ENCODE measurements at regions not wholly inside any gene's neighbourhood (a gene's known extent, or its start where the extent isn't known, plus 50 kb on each side); places are given as distances from the start of the nearest gene placed in this dataset.

GRCh38 chr6:92459606-92460005 lies 959.8 kb downstream of the EPHA7 start:
- no peaks in the 10 kb centered on the region for H4K20me1 ChIP-seq (ENCODE audit: insufficient read depth, low read length)
- no peaks in the 10 kb centered on the region for H3K36me3 ChIP-seq (replicated peaks; ENCODE audit: low read depth, low read length)
- H3K79me2 ChIP-seq (ENCODE audit: low read length) = no peaks in the 10 kb centered on the region
- no peak overlapping the region for H3K4me2 ChIP-seq (ENCODE audit: low read length)
- H3K27ac ChIP-seq (ENCODE audit: low read length) = no peak overlapping the region
- no peak overlapping the region for H3K4me3 ChIP-seq (ENCODE audit: low read length)
- TF ChIP-seq CTCF (IDR thresholded peaks at IDR 0.05; ENCODE audit: low read depth, low read length) (no peak), EZH2phosphoT487 (IDR thresholded peaks at IDR 0.05; ENCODE audit: low read depth) (no peak)
- H3K9ac ChIP-seq (ENCODE audit: low read length) = no peak overlapping the region
- no peaks in the 10 kb centered on the region for H3K27me3 ChIP-seq (ENCODE audit: low read depth, low read length)
- no peaks in the 10 kb centered on the region for H3K4me1 ChIP-seq (ENCODE audit: low read length)
- no peak overlapping the region for H2AFZ ChIP-seq (ENCODE audit: low read depth, low read length)
- no peaks in the 10 kb centered on the region for H3K9me3 ChIP-seq (ENCODE audit: insufficient read depth, low read length)

GRCh38 chr6:92446052-92446451 lies 973.3 kb downstream of the EPHA7 start:
- H2AFZ ChIP-seq (ENCODE audit: low read depth, low read length) = no peak overlapping the region
- H3K9me3 ChIP-seq (ENCODE audit: insufficient read depth, low read length) = no peaks in the 10 kb centered on the region
- H3K4me3 ChIP-seq (ENCODE audit: low read length) = no peak overlapping the region
- H3K9ac ChIP-seq (ENCODE audit: low read length) = no peak overlapping the region
- no peaks in the 10 kb centered on the region for H3K4me1 ChIP-seq (ENCODE audit: low read length)
- no peaks in the 10 kb centered on the region for H3K27me3 ChIP-seq (ENCODE audit: low read depth, low read length)
- H3K36me3 ChIP-seq (replicated peaks; ENCODE audit: low read depth, low read length) = no peaks in the 10 kb centered on the region
- TF ChIP-seq CTCF (IDR thresholded peaks at IDR 0.05; ENCODE audit: low read depth, low read length) (no peak), EZH2phosphoT487 (IDR thresholded peaks at IDR 0.05; ENCODE audit: low read depth) (no peak)
- no peaks in the 10 kb centered on the region for H3K79me2 ChIP-seq (ENCODE audit: low read length)
- no peaks in the 10 kb centered on the region for H4K20me1 ChIP-seq (ENCODE audit: insufficient read depth, low read length)
- H3K27ac ChIP-seq (ENCODE audit: low read length) = no peak overlapping the region
- no peak overlapping the region for H3K4me2 ChIP-seq (ENCODE audit: low read length)

- H3K36me3 ChIP-seq (replicated peaks; ENCODE audit: low read depth, low read length) = no peaks in the 10 kb centered on the region
- no peak overlapping the region for H3K4me2 ChIP-seq (ENCODE audit: low read length)
- no peaks in the 10 kb centered on the region for H3K4me1 ChIP-seq (ENCODE audit: low read length)
- H3K9ac ChIP-seq (ENCODE audit: low read length) = no peak overlapping the region
- no peaks in the 10 kb centered on the region for H3K9me3 ChIP-seq (ENCODE audit: insufficient read depth, low read length)
- no peaks in the 10 kb centered on the region for H4K20me1 ChIP-seq (ENCODE audit: insufficient read depth, low read length)
- H3K27ac ChIP-seq (ENCODE audit: low read length) = no peak overlapping the region
- H3K4me3 ChIP-seq (ENCODE audit: low read length) = no peak overlapping the region
- TF ChIP-seq EZH2phosphoT487 (IDR thresholded peaks at IDR 0.05; ENCODE audit: low read depth) = no peak
- TF ChIP-seq CTCF (IDR thresholded peaks at IDR 0.05; ENCODE audit: low read depth, low read length) = no peak
- no peaks in the 10 kb centered on the region for H3K79me2 ChIP-seq (ENCODE audit: low read length)
- H3K27me3 ChIP-seq (ENCODE audit: low read depth, low read length) = no peaks in the 10 kb centered on the region
- no peak overlapping the region for H2AFZ ChIP-seq (ENCODE audit: low read depth, low read length)
Measured at GRCh38 chr6:92433911-92434310, 985.4 kb downstream of the EPHA7 start.

GRCh38 chr6:92431502-92431901 lies 987.9 kb downstream of the EPHA7 start:
- H3K79me2 ChIP-seq (ENCODE audit: low read length) = no peaks in the 10 kb centered on the region
- TF ChIP-seq CTCF (IDR thresholded peaks at IDR 0.05; ENCODE audit: low read depth, low read length) (no peak), EZH2phosphoT487 (IDR thresholded peaks at IDR 0.05; ENCODE audit: low read depth) (no peak)
- H3K36me3 ChIP-seq (replicated peaks; ENCODE audit: low read depth, low read length) = no peaks in the 10 kb centered on the region
- no peak overlapping the region for H3K4me2 ChIP-seq (ENCODE audit: low read length)
- H3K27me3 ChIP-seq (ENCODE audit: low read depth, low read length) = no peaks in the 10 kb centered on the region
- H3K9ac ChIP-seq (ENCODE audit: low read length) = no peak overlapping the region
- H3K9me3 ChIP-seq (ENCODE audit: insufficient read depth, low read length) = no peaks in the 10 kb centered on the region
- H3K4me3 ChIP-seq (ENCODE audit: low read length) = no peak overlapping the region
- H3K27ac ChIP-seq (ENCODE audit: low read length) = no peak overlapping the region
- H3K4me1 ChIP-seq (ENCODE audit: low read length) = no peaks in the 10 kb centered on the region
- H4K20me1 ChIP-seq (ENCODE audit: insufficient read depth, low read length) = no peaks in the 10 kb centered on the region
- no peak overlapping the region for H2AFZ ChIP-seq (ENCODE audit: low read depth, low read length)

Data from OCI-LY3 (cell line).